KOPT-K1 (cell line): ENCODE measurements at regions not wholly inside any gene's neighbourhood (a gene's known extent, or its start where the extent isn't known, plus 50 kb on each side); places are given as distances from the start of the nearest gene placed in this dataset.

ENCODE experiments used
- H3K27ac ChIP-seq: fragments of 200-600 bp; sonication (generic); 2 replicates; pipeline ENCODE4 v1.5.1; 2016; ENCODE audit warnings: antibody characterized with exemption, mild to moderate bottlenecking, low read depth, low read length; ENCODE audit not compliant: poor library complexity, severe bottlenecking
- H3K36me3 ChIP-seq: fragments of 200-600 bp; sonication (generic); 2 replicates; pipeline ENCODE4 v1.5.1; 2017; ENCODE audit warnings: antibody characterized with exemption, mild to moderate bottlenecking, low read length, moderate library complexity; ENCODE audit not compliant: insufficient read depth
- H3K9me3 ChIP-seq: fragments of 200-600 bp; sonication (generic); 2 replicates; pipeline ENCODE4 v1.5.1; 2017; ENCODE audit warnings: antibody characterized with exemption, low read length, mild to moderate bottlenecking; ENCODE audit not compliant: insufficient read depth, poor library complexity, severe bottlenecking

DNA sequence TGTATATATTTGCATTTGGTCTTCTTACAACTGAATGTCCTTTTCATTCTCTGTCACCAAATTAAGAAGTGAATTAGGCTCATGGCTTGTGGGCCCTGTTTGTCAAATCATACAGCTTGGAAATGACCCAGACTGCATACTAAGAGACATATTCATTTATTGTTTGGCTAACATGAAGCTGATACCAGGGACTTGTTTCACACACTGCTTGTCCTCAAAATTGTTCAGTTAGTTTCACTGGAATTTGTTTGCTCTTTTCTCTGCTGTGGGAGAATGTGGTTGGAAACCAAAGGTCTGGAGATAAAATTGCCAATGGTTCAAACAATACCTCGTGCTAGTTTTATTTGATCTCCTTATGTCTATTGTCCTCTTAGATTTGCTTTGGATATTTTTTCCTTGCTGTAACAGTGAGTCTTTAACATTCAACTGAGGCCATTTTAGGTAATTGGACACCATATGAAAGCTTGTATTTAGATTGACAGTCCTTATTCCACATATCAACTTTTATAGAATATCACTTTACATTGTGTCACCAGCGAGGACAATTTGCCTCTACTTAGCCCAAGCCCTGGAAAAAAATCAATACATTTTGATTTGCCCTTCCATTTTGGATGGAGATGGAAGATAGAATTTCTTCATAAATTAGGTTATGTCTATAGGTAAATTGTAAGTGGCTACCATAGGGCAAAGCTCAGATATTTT, 144.3 kb upstream of the MTAP start:
- no peak overlapping the region for H3K27ac ChIP-seq
- no peaks in the 10 kb centered on the region for H3K36me3 ChIP-seq

DNA sequence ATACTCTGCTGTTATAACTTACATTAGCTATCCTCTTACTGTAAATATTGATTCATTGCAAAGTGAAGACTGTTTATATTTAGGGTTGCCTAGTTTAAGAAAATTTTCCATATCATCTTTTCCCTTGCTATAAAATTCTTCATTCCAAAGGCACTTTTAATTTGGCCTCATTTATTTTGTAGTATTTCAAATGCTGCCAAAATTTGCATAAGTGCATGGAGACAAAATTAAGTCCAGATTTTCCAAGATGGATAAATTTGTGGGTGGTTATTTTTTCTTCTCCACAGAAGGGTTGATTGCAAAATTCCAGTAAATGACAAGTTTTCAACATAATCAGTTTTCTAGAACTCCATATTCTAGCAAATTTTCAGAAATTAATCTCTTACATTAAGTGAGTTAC, 141.5 kb upstream of the MTAP start:
- no peak overlapping the region for H3K27ac ChIP-seq
- no peaks in the 10 kb centered on the region for H3K36me3 ChIP-seq
- H3K9me3 ChIP-seq, result no peaks in the 10 kb centered on the region

More for the DNA sequence above, 144.3 kb upstream of the MTAP start:
- no peaks in the 10 kb centered on the region for H3K9me3 ChIP-seq

DNA sequence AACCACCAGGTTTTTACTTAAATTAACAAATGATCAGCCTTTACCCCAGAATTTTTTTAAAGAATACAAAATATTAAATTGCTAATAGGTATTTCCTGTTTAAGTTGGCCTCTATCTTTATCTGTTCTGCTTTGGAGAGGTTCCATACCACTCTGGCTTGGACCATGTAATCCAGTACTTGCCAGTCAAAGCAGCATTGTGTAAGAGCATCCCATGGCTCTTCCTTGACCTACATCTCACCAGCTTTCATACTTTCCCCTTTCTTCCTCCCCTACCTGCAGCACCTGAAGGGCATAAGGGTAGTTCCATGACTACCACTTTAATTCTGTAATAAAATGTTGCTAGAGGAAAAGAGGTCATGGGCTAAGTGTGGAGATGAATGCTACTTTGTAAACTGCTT, 140.8 kb upstream of the MTAP start:
- Histone ChIP-seq H3K9me3 (no peaks in the 10 kb centered on the region), H3K36me3 (no peaks in the 10 kb centered on the region), H3K27ac (no peak overlapping the region)

DNA sequence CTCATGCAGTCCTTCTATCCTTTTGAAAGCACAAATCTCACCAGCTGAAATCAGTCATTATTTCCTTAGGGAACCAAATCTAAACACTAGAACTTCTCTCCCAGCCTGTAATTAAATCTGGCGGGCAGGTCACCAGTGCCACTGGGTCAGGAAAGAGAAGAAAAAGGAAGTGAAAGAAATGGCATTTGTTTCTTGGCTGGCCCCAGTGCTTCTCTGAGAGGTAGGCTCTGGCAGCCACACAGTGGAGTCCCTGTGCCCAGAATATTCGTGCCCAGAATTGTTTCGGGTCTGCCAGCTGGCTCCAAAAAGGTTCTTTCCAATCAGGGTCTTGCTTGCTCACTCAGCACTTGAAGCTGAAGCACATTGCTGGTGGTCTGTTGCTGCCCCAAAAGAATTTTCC, 133.9 kb upstream of the MTAP start:
- Histone ChIP-seq H3K27ac (no peak overlapping the region), H3K36me3 (no peaks in the 10 kb centered on the region), H3K9me3 (no peaks in the 10 kb centered on the region)

DNA sequence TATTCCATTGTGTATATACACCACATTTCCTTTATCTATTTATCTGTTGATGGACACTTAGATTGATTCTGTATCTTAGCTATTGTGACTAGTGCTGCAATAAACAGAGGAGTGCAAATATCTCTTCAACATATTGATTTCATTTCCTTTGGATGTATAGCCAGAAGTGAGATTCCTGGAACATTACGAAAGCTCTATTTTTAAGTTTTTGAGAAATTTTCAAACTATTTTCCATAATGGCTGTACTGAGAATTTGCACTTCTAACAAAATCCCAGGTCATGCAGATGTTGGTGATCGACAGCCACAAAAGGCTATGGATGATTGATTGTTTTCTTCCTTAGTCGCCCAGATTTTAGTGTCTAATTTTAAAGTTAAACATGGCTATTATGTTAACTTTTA, 132.7 kb upstream of the MTAP start:
- Histone ChIP-seq H3K9me3 (no peaks in the 10 kb centered on the region), H3K27ac (no peak overlapping the region), H3K36me3 (no peaks in the 10 kb centered on the region)

DNA sequence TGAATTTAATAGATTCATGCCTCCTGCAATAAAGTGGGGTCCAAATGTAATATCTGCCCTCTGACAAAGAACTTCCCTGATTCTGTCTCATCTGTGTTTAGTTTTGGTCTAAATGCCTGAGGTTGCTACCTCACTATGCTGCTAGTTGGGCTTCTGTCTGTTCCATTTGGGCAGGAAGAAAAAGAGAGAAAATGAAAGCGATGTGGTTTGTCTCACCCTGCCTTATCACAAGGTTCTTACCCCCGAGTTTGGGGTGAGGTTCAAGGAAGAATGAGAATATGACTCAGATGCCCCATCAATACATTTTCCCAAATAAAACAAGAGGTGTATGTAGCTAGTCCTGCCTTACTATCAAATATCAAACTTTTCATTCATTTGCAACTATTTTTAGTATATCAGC, 132.1 kb upstream of the MTAP start:
- H3K36me3 ChIP-seq, result no peaks in the 10 kb centered on the region
- H3K9me3 ChIP-seq, result no peaks in the 10 kb centered on the region
- no peak overlapping the region for H3K27ac ChIP-seq

DNA sequence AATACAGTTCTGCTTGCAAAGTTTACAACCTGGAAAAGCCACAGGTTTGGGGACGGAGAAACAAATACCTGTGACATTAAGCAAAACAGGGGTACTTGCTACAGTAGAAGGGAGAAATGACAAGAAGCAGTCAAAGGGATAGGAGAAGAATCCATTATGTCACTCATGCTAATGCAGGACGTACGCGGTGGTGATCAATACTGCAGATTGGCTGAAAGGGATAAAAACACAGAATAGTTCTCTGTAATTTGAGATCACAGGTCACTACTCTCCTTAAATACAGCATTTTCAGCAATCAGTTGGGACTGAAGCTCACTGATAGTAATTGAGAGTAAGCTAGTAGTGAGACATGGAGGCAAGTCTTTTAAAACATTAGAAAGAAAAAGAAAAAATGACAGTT, 130.3 kb upstream of the MTAP start:
- Histone ChIP-seq H3K27ac (no peak overlapping the region), H3K36me3 (no peaks in the 10 kb centered on the region), H3K9me3 (no peaks in the 10 kb centered on the region)

DNA sequence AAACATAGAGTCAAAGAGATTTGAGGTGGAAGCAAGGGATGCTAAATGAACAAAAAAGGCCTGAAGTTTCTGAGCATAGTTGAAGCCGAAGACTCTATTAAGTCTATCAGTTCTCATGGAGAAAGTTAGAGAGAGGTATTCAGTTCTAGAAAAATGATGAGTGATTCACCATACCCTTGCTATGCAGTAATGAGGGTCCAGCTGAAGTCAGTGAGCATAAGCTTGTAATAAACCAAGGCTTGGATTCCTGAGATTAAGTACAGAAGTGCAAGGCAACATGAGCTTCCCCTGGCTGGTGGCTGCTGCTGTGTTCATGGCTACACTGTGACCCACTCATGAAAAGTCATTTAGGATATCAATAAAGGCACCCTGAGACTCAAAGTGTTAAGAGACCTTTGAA, 129.7 kb upstream of the MTAP start:
- Histone ChIP-seq H3K27ac (no peak overlapping the region), H3K9me3 (no peaks in the 10 kb centered on the region), H3K36me3 (no peaks in the 10 kb centered on the region)

DNA sequence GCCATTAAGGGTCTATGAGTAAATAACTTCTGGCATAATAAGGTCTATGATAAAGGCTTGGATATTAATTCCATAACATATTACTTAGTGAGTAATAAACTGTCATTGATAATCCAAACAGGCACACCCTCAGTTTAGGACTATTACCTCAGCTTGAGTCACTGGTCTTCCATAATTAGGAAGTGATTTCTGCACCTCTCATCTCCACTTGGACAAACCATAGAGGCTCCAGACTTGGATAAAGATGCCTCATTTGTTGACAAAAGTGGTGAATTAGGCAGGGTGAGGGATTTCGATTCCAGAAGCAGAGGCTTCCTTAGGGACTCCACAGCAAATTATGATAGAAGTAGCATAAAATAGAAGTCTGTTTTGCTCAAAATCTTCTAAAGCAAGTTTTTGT, 127.5 kb upstream of the MTAP start:
- Histone ChIP-seq H3K9me3 (no peaks in the 10 kb centered on the region), H3K36me3 (no peaks in the 10 kb centered on the region), H3K27ac (no peak overlapping the region)

DNA sequence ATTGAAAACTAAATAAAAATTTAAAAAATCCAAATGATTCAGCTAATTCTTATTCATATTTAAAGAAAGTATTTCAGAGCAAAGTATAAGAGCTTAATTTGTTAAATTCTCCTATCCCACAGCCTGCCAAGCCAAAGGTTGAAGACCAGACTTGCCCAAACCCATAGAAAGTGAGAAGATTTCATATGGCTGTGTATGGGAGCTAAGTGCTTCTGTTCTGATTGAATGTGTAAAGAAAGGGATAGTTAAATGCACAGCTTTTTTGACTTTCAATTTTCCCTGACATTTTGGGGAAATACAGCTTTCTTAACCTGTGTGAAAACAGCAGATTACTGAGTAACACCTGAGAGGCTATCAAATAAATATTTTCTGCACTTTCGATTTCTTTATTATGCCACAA, 125.0 kb upstream of the MTAP start:
- Histone ChIP-seq H3K36me3 (no peaks in the 10 kb centered on the region), H3K9me3 (no peaks in the 10 kb centered on the region), H3K27ac (no peak overlapping the region)

DNA sequence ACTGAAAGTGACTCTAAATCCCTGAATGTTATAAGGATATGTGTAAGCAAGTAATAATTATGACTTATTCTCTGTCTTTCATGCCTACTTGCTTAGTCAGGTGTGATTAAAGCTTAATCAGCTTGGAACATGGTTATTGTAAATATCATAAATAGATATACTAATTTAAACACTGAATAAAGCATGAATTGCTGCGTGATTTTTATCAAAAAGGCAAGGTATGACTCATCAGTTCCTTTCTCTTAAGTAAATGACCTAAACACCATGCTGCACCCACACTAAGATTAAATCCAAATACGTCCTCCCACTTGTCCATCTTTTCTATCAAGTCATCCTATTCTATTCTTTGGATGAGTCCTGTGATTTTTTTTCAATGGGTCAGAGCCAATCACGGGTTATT, 124.6 kb upstream of the MTAP start:
- Histone ChIP-seq H3K9me3 (no peaks in the 10 kb centered on the region), H3K36me3 (no peaks in the 10 kb centered on the region), H3K27ac (no peak overlapping the region)

DNA sequence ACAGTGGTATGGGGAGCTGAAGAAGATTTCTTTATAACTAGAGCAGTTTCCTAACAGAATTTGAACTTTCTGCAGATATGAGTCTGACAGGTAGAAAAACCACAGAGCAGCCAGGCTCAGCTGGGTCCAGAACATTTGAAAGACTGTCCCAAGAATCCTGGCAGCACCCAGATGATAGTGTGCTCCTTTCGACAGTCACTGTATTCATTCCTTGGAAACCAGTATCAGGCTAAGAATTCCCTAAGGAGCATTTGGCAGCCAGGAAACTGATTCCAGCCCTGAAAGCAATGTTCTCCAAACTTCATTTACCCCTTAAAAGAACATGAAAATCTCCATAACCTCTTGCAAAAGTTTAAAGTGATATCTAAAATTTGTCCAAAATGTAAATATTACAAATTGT, 123.0 kb upstream of the MTAP start:
- Histone ChIP-seq H3K27ac (no peak overlapping the region), H3K9me3 (no peaks in the 10 kb centered on the region), H3K36me3 (no peaks in the 10 kb centered on the region)

DNA sequence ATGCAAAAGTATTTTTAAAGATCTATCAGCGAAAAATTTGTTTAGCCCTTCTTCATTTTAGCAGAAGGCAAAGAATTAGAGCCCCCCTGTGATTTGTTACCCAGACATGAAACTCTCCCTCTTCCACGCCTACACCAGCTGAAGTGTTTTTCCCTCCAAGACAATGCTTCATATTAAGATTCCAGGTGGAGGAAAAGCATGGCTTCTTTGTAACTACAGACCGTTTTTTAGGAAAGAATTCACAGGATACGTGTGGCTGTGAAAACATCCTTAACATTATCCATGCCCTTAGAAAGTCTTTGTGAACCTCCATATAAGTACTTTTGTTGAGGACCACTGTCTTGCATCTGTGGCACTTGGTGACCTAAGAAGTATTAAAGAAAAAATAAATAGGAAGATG, 121.8 kb upstream of the MTAP start:
- Histone ChIP-seq H3K27ac (no peak overlapping the region), H3K36me3 (no peaks in the 10 kb centered on the region), H3K9me3 (no peaks in the 10 kb centered on the region)

DNA sequence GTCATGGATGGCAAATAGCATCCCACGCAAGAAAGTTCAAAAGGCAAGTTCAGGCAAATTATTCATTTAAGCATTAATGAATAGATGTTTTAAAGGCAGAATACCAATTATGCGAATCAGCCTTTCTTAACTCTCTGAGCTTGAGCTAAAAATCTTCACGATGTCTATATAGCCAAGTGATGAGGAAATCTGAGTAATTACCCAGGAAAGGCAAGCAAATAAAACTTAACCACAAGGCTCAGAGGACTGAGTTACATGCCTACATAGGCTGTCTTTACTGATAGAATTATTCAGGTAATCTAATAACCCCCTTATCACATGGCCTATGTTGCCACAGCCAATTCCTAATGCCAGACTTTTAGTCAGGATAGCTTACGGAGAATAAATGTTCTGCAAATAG, 120.8 kb upstream of the MTAP start:
- Histone ChIP-seq H3K9me3 (no peaks in the 10 kb centered on the region), H3K36me3 (no peaks in the 10 kb centered on the region), H3K27ac (no peak overlapping the region)

DNA sequence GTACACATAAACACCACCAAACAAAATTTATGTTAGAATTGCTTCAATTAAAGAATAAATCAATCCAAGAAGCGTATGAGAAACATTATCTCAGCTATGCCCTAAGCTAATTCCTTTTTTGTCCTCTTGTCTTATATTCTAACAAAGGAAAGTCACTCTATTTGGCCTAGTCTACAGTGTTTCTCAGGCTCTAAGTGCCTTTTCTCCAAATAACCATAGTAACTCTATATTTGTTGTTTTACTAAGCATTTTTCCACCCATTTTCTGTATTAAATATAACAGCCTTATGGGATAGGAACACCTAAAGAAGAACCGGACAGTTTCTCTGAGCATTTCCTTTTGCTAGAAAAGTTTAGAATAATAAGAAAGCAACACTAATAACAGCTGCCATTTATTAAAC, 120.1 kb upstream of the MTAP start:
- no peaks in the 10 kb centered on the region for H3K9me3 ChIP-seq
- H3K36me3 ChIP-seq, result no peaks in the 10 kb centered on the region
- H3K27ac ChIP-seq, result no peak overlapping the region

DNA sequence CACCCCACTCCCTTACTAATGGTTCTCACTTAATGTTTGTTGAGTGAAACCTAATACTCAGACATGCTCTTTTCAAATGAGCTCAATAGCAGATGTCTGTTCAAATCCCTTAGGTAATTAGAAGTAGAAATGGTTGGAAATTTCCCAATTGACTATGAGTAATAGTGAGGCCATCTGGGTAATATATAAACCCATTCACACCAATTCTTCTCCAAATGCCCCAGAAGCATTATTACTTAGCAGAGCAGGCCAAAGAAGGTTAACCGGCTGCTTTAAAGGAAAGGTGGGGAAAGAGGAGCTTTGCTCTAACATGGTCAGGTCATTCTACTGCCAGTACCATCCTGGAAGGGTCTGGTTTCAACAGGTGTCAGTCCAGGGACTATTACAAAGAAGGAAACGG, 119.5 kb upstream of the MTAP start:
- H3K27ac ChIP-seq, result no peak overlapping the region
- no peaks in the 10 kb centered on the region for H3K9me3 ChIP-seq
- H3K36me3 ChIP-seq, result no peaks in the 10 kb centered on the region
